OCI-LY1 (cell line): ENCODE measurements at regions not wholly inside any gene's neighbourhood (a gene's known extent, or its start where the extent isn't known, plus 50 kb on each side); places are given as distances from the start of the nearest gene placed in this dataset.

Experiments
- CTCF ChIP-seq: fragments of 200-600 bp; sonication (generic), shearing (Covaris generic); IDR thresholded peaks from 2 replicates; pipeline ENCODE4 v1.5.1; 2017; ENCODE audit warnings: mild to moderate bottlenecking, antibody characterized with exemption, low read length, moderate library complexity, mixed read lengths
- EZH2 ChIP-seq: fragments of 200-600 bp; sonication (generic), shearing (Covaris generic); IDR thresholded peaks from 2 replicates; pipeline ENCODE4 v1.8.0; 2017; ENCODE audit warnings: borderline replicate concordance, mixed run types, mild to moderate bottlenecking, antibody characterized with exemption, low read length, moderate library complexity, mixed read lengths

- TF ChIP-seq CTCF (no peak; the same call in 1 of the 2 replicates), EZH2 (no peak)
These were observed 223.3 kb upstream of the ISX start for GRCh38 chr22:34842630-34843029.
